ENCODE measurements at regions not wholly inside any gene's neighbourhood (a gene's known extent, or its start where the extent isn't known, plus 50 kb on each side); places are given as distances from the start of the nearest gene placed in this dataset.

DNA sequence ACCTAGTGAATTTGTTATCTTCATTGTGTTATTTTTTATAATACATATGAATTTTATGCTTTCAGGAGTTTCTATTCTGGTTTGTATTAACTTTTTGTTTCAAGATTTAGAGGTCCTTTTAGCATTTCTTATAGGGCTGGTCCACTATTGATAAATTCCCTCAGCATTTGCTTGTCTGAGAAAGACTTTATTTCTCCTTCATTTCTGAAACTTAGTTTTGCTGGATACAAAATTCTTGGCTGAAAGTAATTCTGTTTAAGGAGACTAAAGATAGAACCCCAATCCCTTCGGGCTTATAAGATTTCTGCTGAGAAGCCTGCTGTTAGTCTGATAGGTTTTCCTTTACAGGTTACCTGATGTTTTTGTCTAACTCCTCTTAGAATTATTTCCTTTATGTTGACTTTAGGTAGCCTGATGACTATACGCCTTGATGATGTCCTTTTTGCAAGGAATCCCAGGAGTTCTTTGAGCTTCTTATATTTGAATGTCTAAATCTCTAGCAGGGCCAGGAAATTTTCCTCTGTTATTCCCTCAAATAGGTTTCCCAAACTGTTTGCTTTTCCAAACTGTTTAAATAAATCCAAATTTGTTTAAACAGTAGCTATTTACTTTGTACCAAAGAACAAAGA lies 127.1 kb downstream of the CYSLTR2 start:
- H3K27ac ChIP-seq (ENCODE audit: low read depth in 1 of 2, low read length in 2 of 2) = no peak overlapping the region
- ATAC-seq (ENCODE audit: low FRiP score) = no peak
- no peaks in the 10 kb centered on the region for H3K36me3 ChIP-seq (ENCODE audit: control insufficient read depth in 1 of 2, insufficient read depth in 2 of 2, low read length in 1 of 2)
- H3K27me3 ChIP-seq (ENCODE audit: control insufficient read depth in 1 of 2, insufficient read depth in 2 of 2, low read length in 1 of 2) = no peaks in the 10 kb centered on the region
- intact Hi-C loops (cut with DNase I) = no loop called here
- H3K9me3 ChIP-seq (ENCODE audit: control insufficient read depth, low read length) = peaks cover 4% of the 10 kb centered on the region
- H3K4me1 ChIP-seq (ENCODE audit: control insufficient read depth in 1 of 2, insufficient read depth in 2 of 2, low read length in 2 of 2) = no peaks in the 10 kb centered on the region
- 69 to 95% methylated on average over 2 of the region's 2 CpGs for WGBS, 2 donors
- DNase-seq = no peak
- H3K4me3 ChIP-seq (ENCODE audit: low read length in 2 of 2) = no peak overlapping the region

DNA sequence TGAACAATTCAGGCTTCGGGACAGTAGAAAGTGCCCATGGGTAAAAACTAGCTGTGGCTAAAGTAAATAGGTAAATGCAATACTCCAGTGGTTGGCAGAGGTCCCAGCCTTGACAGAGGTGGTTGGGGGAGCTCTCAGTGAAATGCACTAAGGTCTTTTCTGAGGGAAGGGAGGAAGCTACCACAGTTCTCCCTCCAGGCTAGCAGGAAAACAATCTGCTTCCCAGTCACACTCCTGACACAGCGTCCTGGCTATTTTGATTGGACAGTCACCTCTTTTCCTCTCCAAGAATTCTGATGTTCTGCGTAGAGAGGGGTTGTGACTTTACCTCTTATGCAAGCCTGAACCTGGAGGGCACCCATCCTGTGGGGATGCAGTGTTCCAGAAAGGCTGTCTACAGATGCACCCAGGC lies 128.7 kb downstream of the CYSLTR2 start:
- H3K36me3 ChIP-seq (ENCODE audit: control insufficient read depth in 1 of 2, insufficient read depth in 2 of 2, low read length in 1 of 2) = no peaks in the 10 kb centered on the region
- ATAC-seq (ENCODE audit: low FRiP score) = no peak
- WGBS, 2 donors = 24 to 29% methylated on average over 3 of the region's 3 CpGs
- H3K27ac ChIP-seq (ENCODE audit: low read depth in 1 of 2, low read length in 2 of 2) = no peak overlapping the region
- no peak for DNase-seq
- no peaks in the 10 kb centered on the region for H3K27me3 ChIP-seq (ENCODE audit: control insufficient read depth in 1 of 2, insufficient read depth in 2 of 2, low read length in 1 of 2)
- peaks cover 4% of the 10 kb centered on the region for H3K9me3 ChIP-seq (ENCODE audit: control insufficient read depth, low read length)
- no peaks in the 10 kb centered on the region for H3K4me1 ChIP-seq (ENCODE audit: control insufficient read depth in 1 of 2, insufficient read depth in 2 of 2, low read length in 2 of 2)
- intact Hi-C loops (cut with DNase I) = no loop called here
- H3K4me3 ChIP-seq (ENCODE audit: low read length in 2 of 2) = no peak overlapping the region

- WGBS, 2 donors = 23 to 25% methylated on average over 7 of the region's 7 CpGs
- peaks cover 1% of the 10 kb centered on the region for H3K9me3 ChIP-seq (ENCODE audit: control insufficient read depth, low read length)
- no peaks in the 10 kb centered on the region for H3K4me1 ChIP-seq (ENCODE audit: control insufficient read depth in 1 of 2, insufficient read depth in 2 of 2, low read length in 2 of 2)
- H3K36me3 ChIP-seq (ENCODE audit: control insufficient read depth in 1 of 2, insufficient read depth in 2 of 2, low read length in 1 of 2) = no peaks in the 10 kb centered on the region
- H3K27me3 ChIP-seq (ENCODE audit: control insufficient read depth in 1 of 2, insufficient read depth in 2 of 2, low read length in 1 of 2) = no peaks in the 10 kb centered on the region
- no peak overlapping the region for H3K4me3 ChIP-seq (ENCODE audit: low read length in 2 of 2)
- intact Hi-C loops (cut with DNase I) = no loop called here
- no peak overlapping the region for H3K27ac ChIP-seq (ENCODE audit: low read depth in 1 of 2, low read length in 2 of 2)
- DNase-seq (peak; percentile 83 to 88), ATAC-seq (ENCODE audit: low FRiP score) (peak; percentile 80)
Measured at GRCh38 chr13:48783181-48783630, 129.5 kb downstream of the CYSLTR2 start.

DNA sequence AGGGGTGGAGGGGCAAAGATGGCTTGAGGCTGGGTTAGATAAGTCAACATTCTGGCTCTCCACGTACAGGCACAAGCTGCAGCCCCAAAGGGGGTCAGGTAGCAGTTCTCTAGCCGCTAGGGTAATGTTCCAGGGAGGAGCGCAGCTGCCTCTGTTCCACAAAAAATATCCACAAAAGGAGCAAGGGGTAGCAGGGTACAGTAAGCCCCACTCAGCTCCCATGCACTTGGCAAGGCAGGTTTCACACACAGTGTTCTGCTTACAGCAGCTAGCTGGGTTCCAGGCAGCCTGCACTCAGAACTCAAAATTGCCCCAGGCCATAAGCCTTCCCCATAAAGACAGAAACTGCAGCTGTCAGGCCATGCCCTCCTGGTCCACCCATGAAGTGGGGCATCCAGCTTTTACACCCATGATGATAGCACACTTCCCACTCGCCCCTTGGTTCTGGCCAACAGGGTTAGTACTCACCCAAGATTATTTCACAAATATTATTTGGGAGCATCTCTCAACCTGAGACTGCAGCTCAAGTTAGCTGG lies 130.0 kb downstream of the CYSLTR2 start:
- no peaks in the 10 kb centered on the region for H3K4me1 ChIP-seq (ENCODE audit: control insufficient read depth in 1 of 2, insufficient read depth in 2 of 2, low read length in 2 of 2)
- no peak for DNase-seq
- 93% methylated on average over 4 of the region's 4 CpGs for WGBS, 2 donors
- H3K36me3 ChIP-seq (ENCODE audit: control insufficient read depth in 1 of 2, insufficient read depth in 2 of 2, low read length in 1 of 2) = no peaks in the 10 kb centered on the region
- H3K27me3 ChIP-seq (ENCODE audit: control insufficient read depth in 1 of 2, insufficient read depth in 2 of 2, low read length in 1 of 2) = no peaks in the 10 kb centered on the region
- intact Hi-C loops (cut with DNase I) = no loop called here
- H3K4me3 ChIP-seq (ENCODE audit: low read length in 2 of 2) = no peak overlapping the region
- H3K9me3 ChIP-seq (ENCODE audit: control insufficient read depth, low read length) = peaks cover 1% of the 10 kb centered on the region
- no peak for ATAC-seq (ENCODE audit: low FRiP score)
- no peak overlapping the region for H3K27ac ChIP-seq (ENCODE audit: low read depth in 1 of 2, low read length in 2 of 2)

GRCh38 chr13:48784916-48785548 lies 131.3 kb downstream of the CYSLTR2 start:
- no peak for DNase-seq
- Histone ChIP-seq H3K36me3 (ENCODE audit: control insufficient read depth in 1 of 2, insufficient read depth in 2 of 2, low read length in 1 of 2) (no peaks in the 10 kb centered on the region), H3K27me3 (ENCODE audit: control insufficient read depth in 1 of 2, insufficient read depth in 2 of 2, low read length in 1 of 2) (no peaks in the 10 kb centered on the region), H3K4me3 (ENCODE audit: low read length in 2 of 2) (no peak overlapping the region), H3K9me3 (ENCODE audit: control insufficient read depth, low read length) (peaks cover 1% of the 10 kb centered on the region), H3K4me1 (ENCODE audit: control insufficient read depth in 1 of 2, insufficient read depth in 2 of 2, low read length in 2 of 2) (no peaks in the 10 kb centered on the region), H3K27ac (ENCODE audit: low read depth in 1 of 2, low read length in 2 of 2) (no peak overlapping the region)
- intact Hi-C loops (cut with DNase I) = no loop called here
- 88 to 90% methylated on average over 3 of the region's 3 CpGs for WGBS, 2 donors
- ATAC-seq (ENCODE audit: low FRiP score) = no peak

DNA sequence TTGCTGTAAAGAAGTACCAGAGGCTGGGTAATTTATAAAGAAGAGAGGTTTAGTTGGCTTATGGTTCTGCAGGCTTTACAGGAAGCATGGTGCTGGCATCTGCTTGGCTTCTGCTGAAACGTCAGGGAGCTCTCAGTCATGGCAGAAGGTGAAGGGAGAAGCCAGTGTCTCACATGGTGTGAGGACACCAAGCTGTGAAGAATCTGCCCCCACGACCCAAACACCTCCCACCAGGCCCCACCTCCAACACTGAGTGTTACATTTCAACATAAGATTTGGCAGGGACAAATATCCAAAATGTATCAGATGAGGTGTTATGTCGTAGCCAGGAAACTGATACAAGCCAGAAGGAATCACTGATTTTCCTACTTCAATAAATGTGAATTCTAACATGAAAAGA lies 136.5 kb downstream of the CYSLTR2 start:
- intact Hi-C loops (cut with DNase I) = no loop called here
- Histone ChIP-seq H3K9me3 (ENCODE audit: control insufficient read depth, low read length) (no peaks in the 10 kb centered on the region), H3K27me3 (ENCODE audit: control insufficient read depth in 1 of 2, insufficient read depth in 2 of 2, low read length in 1 of 2) (no peaks in the 10 kb centered on the region), H3K4me1 (ENCODE audit: control insufficient read depth in 1 of 2, insufficient read depth in 2 of 2, low read length in 2 of 2) (no peaks in the 10 kb centered on the region), H3K36me3 (ENCODE audit: control insufficient read depth in 1 of 2, insufficient read depth in 2 of 2, low read length in 1 of 2) (no peaks in the 10 kb centered on the region), H3K27ac (ENCODE audit: low read depth in 1 of 2, low read length in 2 of 2) (no peak overlapping the region), H3K4me3 (ENCODE audit: low read length in 2 of 2) (no peak overlapping the region)
- DNase-seq = no peak
- 81 to 84% methylated on average over 3 of the region's 3 CpGs for WGBS, 2 donors
- no peak for ATAC-seq (ENCODE audit: low FRiP score)

- 95 to 96% methylated on average over 1 of the region's 1 CpG for WGBS, 2 donors
- no peak for ATAC-seq (ENCODE audit: low FRiP score)
Measured at GRCh38 chr13:48790966-48791365, 137.2 kb downstream of the CYSLTR2 start.

DNA sequence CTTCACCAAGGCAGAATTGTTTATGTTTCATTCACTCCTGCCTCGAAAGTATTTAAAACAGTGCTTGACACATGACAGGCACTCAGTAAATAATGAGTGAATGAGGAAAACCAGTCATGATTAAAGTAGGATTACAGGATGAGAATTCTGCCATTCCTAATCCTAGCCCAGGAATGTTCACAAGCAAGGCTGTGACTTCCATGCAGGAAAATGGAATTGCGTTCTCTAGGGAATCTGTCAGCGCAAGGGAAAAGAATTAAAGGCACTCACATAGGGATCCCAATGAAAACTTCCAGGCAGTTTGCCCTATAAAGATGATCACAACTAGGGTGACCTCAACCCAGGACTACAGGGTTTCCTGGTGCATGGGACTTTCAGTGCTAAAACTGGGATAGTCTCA lies 143.4 kb downstream of the CYSLTR2 start:
- WGBS, 2 donors = 47 to 50% methylated on average over 3 of the region's 3 CpGs
- Histone ChIP-seq H3K4me3 (ENCODE audit: low read length in 2 of 2) (no peak overlapping the region), H3K27me3 (ENCODE audit: control insufficient read depth in 1 of 2, insufficient read depth in 2 of 2, low read length in 1 of 2) (no peaks in the 10 kb centered on the region), H3K27ac (ENCODE audit: low read depth in 1 of 2, low read length in 2 of 2) (no peak overlapping the region), H3K9me3 (ENCODE audit: control insufficient read depth, low read length) (no peaks in the 10 kb centered on the region), H3K4me1 (ENCODE audit: control insufficient read depth in 1 of 2, insufficient read depth in 2 of 2, low read length in 2 of 2) (no peaks in the 10 kb centered on the region), H3K36me3 (ENCODE audit: control insufficient read depth in 1 of 2, insufficient read depth in 2 of 2, low read length in 1 of 2) (no peaks in the 10 kb centered on the region)
- ATAC-seq (ENCODE audit: low FRiP score) (no peak), DNase-seq (no peak)
- intact Hi-C loops (cut with DNase I) = no loop called here

More at GRCh38 chr13:48790966-48791365, 137.2 kb downstream of the CYSLTR2 start:
- intact Hi-C loops (cut with DNase I) = no loop called here
- Histone ChIP-seq H3K4me3 (ENCODE audit: low read length in 2 of 2) (no peak overlapping the region), H3K36me3 (ENCODE audit: control insufficient read depth in 1 of 2, insufficient read depth in 2 of 2, low read length in 1 of 2) (no peaks in the 10 kb centered on the region), H3K27me3 (ENCODE audit: control insufficient read depth in 1 of 2, insufficient read depth in 2 of 2, low read length in 1 of 2) (no peaks in the 10 kb centered on the region), H3K9me3 (ENCODE audit: control insufficient read depth, low read length) (no peaks in the 10 kb centered on the region), H3K27ac (ENCODE audit: low read depth in 1 of 2, low read length in 2 of 2) (no peak overlapping the region), H3K4me1 (ENCODE audit: control insufficient read depth in 1 of 2, insufficient read depth in 2 of 2, low read length in 2 of 2) (no peaks in the 10 kb centered on the region)
- DNase-seq = no peak

- Histone ChIP-seq H3K9me3 (ENCODE audit: control insufficient read depth, low read length) (no peaks in the 10 kb centered on the region), H3K36me3 (ENCODE audit: control insufficient read depth in 1 of 2, insufficient read depth in 2 of 2, low read length in 1 of 2) (no peaks in the 10 kb centered on the region), H3K27me3 (ENCODE audit: control insufficient read depth in 1 of 2, insufficient read depth in 2 of 2, low read length in 1 of 2) (no peaks in the 10 kb centered on the region), H3K27ac (ENCODE audit: low read depth in 1 of 2, low read length in 2 of 2) (no peak overlapping the region), H3K4me1 (ENCODE audit: control insufficient read depth in 1 of 2, insufficient read depth in 2 of 2, low read length in 2 of 2) (no peaks in the 10 kb centered on the region), H3K4me3 (ENCODE audit: low read length in 2 of 2) (no peak overlapping the region)
- DNase-seq = no peak
- ATAC-seq (ENCODE audit: low FRiP score) = no peak
- intact Hi-C loops (cut with DNase I) = no loop called here
- 95 to 96% methylated on average over 1 of the region's 1 CpG for WGBS, 2 donors
Measured at GRCh38 chr13:48797761-48798160, 144.0 kb downstream of the CYSLTR2 start.

Data from aorta (tissue), 5 donors.